Mesenteric fat pad (tissue), 1 donor: ENCODE measurements at regions not wholly inside any gene's neighbourhood (a gene's known extent, or its start where the extent isn't known, plus 50 kb on each side); places are given as distances from the start of the nearest gene placed in this dataset.
"Not testable (repeated sequence)": the region's sequence is repeated elsewhere in the genome, so short reads cannot be mapped to it uniquely, and the experiment has no call there.

Source experiments
- DNase-seq: peaks from one replicate; pipeline ENCODE4 v3.0.0-alpha.2; 2020; ENCODE audit warnings: low spot score
- donor health status: DM: yes; HTN: yes; CAD: no.

DNA sequence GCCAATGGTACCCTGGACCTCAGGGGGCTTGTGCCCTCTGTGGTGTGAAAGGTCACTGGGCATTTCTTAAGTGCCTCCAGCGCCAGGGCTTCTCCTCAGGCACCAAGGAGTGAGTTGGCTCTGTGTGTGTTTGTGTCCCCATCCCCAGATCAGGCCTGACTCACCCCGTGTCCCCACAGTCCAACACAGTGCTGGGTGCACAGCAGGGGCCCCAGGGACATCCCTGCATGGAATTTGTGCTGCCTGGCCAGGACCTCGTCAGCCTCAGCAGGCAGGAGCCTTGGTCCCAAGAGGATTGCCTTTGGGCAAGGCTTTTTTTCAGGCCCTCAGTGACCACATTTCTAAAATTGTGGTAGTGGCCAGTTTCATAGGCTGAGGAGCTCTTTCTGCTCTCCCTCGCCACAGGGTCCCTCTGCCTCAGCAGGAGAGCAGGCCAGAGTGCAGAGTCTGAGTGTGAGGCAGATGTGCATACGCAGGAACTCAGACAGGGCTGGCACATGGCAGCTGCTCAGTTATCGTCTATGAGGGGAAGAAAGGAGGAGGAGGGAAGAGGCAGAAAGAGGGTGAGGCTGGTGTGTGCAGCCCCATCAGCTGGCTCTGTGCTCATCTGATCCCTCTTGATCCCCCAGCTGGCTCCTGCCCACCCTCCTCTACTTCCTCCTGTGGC lies 215.6 kb downstream of the RPLP1 start:
- peak; percentile 88 for DNase-seq

DNA sequence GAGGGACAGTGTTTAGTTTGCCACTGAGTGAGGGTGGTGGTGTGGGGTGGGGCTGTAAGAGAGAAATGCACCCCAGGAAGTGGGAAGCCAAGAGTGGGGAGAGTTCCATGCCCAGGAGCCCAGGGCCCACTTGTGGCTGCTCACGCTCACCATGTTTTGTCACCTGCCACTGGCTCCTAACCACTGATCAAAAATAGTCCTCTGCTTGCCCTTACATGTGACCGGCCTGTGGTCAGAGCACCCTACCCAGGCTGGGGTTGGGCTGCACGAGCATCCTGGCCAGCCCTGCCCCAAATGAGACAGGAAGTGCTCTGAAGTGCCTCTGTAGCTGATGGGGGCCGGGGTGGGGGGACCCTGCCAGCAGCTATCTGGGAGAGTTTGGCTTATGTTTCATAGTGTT lies 216.3 kb downstream of the RPLP1 start:
- peak; percentile 80 for DNase-seq

DNA sequence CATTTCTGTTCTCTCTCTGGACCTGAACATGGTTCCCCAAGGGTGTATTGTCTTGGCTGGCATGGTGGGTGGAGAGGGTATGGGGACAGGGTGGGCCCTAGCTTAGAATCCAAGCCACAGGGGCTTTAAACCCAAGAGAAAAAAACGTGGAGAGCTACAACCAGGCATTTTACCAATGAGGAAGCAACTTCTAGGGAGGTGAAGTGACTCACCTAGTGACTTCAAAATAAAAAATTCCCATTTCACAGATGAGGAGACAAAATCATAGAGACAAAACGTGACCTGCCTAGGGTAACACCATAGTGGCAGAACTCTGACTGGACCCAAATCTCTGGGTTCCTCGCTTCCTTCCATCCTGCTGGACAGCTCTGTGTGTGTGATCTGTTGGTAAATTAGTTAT lies 216.8 kb downstream of the RPLP1 start:
- no peak for DNase-seq

DNA sequence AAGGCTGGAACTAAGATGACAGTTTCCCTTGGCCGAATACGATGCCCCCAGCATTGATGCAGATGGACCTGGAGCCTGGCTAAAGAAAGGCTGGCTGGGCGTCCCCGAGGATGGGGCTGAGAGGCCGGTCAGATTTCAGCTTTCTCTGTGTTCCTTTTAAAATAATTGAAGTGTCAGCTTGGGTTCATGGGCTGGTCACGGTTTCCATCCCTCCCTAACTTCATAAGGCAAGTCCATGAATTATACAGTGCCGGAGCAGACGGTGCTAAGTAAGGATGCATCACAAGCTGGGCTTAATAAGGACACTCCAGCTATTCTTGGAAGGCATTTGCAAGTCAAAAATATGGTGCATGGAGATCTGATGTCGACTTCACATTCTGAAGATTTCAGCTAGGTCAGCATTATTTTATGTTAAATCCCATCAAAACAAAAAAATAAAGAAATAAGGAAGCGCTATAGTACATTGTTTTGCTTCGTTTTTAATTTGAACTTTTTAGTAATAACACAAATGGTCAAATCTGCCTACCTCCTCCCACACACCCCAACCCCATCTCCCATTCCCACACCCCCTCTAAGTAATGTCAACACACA lies 220.8 kb downstream of the RPLP1 start:
- no peak for DNase-seq

DNA sequence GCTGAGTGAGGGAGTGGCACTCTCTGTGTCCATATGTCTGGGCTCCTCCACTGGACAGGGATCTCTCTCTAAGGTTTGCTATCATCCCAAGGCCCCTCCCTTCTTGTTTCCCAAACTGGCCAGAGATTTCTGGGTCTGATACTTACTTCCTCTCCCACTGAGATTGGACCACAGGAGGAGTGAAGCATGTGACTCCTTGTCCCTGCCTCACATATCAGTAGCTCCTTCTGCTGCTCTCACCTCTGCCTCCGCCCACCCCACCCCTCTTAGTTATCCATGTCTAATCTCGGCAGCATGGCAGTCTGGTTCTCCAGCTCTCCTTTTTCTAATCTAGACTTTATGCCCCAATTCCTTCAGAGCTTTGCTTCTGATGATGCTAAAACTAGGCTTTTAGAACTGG lies 223.1 kb downstream of the RPLP1 start:
- DNase-seq = no peak

DNA sequence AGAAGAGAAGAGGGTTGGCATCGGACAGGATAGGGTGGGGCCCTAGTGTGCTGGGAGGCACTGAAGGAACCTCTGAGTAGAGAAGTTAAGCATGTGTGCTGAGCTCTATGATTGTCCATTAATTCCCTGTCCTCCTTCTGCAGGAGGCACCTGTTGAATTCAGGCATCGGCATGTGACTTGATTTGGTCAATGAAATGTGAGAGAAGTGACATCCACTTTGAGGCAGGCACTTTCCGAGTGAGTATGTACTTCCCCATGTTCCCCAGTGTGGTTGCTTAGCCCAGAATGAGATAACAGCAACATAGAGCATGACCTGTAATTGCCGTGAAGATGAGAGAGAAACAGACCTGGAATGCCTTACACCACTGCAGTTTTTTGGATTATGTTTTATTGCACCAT lies 224.8 kb downstream of the RPLP1 start:
- DNase-seq = no peak

DNA sequence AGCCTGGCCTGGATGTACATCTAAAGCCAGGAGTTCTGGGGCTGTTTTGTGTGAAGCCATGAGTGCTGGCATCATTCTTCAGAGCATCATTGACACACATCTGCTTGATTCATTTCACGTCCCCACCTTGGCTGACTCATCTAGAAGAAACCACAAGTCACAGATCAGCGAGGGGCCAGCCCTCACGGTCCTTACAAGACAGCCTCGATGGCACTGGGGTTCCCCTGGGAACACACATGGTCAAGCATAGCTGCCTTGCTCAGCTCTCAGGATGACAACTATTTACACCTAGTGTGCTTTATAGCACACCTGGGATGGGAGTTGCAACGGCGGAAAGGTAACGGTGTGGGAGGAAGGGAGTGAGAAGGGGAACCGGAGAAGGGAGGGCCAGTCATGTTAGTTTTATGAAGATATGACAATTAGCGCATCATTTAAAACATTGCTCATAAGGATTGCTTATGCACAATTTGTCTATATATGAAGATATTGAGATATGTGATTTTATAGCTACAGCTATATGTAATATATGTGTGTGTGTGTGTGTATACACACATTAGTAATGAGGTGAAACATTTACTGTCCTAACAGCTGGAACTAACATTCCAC lies 227.1 kb downstream of the RPLP1 start:
- no peak for DNase-seq

DNA sequence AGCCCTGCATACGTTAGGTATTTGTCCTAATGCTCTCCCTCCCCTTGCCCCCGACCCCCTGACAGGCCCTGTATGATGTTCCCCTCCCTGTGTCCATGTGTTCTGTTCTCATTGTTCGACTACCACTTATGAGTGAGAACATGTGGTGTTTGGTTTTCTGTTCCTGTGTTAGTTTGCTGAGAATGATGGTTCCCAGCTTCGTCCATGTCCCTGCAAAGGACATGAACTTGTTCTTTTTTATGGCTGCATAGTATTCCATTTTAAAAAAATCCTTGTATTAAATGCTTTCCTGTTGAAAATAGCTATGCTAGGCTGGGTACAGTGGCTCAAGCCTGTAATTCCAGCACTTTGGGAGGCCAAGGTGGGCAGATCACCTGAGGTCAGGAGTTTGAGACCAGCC lies 232.2 kb downstream of the RPLP1 start:
- DNase-seq = not testable (repeated sequence)

DNA sequence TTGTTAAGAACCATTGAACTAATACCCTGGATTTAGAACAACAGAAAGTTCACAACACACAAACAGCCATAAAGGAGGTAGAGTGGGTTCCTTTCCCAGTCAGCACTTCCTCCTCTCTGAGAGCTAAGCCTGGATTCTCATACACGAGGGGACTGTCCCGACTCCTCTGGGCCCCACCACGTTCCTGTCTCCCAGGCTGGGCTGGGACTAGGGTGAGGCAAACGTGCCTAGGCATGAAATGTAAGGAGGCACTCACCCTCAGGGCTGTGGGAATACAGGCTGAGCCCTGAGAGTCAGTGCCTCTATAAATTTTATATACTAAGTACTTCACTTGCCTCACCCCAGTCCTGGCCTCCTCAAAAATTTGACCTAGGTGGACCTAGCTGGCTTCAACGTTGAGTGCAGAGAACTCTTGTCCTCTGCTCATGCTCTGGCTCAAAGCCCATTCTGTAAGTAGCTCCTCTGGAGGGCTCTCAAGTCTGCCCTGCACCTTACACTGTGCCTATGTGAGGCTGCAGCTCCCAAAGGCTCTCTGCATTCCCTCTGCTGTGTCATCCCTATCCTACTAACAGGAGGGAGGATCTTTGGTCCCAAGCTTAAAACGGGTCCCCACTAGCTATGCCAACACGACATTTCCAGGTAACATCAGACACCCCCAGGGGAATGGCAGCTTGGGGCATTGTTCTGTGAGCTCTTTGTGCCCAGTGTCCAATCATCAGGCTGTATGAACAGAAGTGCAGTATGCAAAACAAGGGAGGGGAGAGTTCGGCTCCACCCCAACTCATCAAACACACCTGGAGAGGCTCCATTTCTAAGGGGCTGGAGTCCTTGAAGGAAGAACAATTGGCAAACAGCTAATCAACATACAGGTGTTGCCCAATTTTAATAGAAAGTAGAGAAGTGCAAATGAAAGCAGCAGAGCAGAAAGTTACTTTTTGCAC lies 233.2 kb downstream of the RPLP1 start:
- no peak for DNase-seq

DNA sequence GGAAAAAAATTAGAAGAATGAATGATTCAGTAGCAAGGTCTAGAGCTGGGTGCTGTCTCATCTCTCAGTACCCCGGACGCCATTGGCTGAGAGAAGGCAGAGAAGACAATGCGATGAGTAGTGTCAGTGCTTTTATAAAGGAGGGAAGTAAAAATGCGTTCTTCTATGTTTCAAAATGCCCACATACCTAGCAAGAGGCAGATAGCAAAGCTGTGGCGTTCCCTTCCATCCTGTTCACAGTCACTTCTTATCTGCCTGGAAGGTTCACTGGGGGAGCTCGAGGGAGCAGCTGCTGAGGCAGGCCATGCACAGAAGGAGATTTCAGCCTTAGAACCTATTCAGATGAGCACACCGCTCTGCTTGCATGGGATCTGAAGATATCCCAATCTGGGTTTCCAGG lies 234.0 kb downstream of the RPLP1 start:
- DNase-seq = no peak

DNA sequence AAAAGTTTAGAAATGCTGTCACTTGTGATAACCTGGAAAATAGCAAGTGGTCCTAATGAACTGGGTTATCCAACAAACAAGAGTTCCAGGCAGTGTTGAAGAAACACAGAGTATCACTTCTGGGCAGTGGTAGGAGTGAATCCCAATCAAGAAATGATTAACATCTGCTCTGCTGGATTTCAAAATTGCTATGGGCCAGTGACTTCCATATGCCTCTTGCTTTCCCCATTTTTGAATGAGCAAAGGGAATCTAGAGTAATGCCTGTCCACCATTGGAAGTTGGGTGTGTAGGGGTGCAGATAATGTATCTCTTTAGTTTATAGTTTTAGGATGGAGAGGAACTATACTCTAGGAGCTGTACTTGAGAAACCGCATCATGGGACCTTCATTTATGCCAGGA lies 236.5 kb downstream of the RPLP1 start:
- no peak for DNase-seq

DNA sequence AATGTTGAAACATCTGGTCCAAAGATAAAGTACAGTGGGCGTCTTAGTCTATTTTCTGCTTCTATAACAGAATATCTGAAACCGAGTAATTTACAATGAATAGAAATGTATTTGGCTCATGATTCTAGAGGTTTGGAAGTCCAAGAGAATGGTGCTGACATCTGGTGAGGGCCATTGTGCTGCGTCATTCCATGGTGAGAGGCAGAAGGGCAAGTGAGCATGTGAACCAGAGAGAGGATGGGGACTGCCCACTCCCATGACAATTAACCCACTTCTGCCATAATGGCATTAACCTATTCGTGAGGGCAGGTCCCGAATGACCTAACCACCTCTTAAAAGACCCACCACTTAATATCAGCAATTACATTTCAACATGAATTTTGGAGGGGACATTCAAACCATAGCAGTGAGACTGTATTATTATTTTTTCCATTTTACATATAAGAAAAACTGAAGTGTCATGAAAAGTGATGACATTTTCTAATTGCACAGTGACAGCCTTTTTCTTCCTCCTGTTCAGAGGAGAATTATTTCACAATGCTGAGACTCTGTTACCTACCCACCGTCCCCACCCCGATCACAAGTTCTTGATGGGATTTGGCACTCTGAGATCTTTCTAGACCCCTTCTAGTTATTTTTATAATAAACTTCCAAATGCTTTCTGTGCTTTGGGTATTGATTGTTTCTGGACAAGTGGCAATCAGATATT lies 238.8 kb downstream of the RPLP1 start:
- DNase-seq = no peak

DNA sequence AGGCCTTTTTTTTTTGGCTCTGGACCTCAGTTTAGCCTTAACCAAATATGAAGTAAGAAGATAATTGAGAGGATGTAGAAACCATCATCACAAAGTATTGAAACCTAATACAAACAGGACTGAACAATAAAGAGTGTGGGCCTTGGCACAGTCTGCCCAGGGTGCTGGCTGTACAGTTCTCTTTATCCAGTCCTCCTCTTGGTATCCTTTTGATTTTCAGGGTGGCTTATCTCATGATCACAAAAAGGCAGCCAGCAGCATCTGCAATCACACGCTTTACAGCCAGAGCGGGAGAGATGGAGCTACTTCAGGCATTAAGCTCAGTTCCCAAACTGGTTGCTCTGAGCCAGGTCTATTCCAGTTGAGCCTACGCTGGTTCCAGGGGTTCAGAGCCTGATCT lies 239.7 kb downstream of the RPLP1 start:
- no peak for DNase-seq

DNA sequence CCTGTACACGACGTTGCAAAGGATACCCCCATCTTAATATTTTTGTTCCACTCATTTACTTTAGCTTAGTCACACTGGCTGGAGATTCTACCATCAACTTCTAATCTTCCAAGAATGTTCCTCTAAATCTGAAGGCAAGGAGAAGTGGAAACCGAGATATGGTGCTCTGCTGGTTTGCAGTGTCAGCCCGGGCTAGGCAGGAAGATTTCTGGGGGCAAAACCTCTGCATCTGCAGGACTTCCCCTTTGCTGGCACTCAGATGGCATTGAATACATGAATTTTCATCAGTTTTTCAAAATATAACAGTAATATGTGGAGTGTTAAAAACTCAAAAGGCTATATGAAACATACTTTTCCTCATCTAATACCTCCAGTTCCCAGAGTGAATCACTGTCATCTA lies 240.4 kb downstream of the RPLP1 start:
- DNase-seq = no peak

DNA sequence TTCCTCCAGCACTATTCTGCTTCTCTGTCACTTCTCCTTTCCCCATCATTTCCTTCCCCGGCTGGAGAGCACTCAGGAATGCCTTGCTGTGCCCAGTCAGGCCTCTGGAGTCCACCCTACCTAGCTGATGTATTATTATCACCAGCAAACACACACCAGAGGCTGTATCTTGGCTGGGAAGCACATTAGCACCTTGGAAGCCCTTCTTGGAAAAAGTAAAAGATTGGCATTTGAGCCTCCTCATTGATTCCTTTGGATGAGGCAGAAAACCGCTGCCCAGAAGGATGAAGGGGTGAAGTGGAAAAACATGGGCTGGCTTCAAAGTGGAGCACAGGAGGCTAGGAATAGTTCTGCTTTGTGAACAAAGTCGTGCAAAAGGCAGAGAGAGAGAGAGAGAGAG lies 244.3 kb downstream of the RPLP1 start:
- no peak for DNase-seq

DNA sequence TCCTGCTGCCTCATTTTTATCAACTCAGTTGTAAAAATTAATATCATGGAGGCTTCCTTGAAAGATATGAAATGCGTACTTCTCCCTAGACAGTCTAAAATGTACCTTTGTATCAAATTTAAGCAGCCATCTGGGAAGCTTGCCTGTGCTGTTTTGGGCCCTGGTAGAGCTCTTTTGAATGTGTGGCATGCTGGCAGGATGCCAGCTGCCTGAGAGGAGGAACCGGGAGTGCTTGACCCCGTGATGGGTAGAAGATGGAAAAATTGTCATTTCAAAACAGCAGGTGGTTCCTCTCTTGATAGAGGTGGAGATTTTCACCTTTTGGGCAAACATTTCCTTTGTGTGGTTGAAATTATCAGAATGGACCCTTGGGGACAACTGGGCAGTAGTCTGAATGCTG lies 245.3 kb downstream of the RPLP1 start:
- DNase-seq = no peak

DNA sequence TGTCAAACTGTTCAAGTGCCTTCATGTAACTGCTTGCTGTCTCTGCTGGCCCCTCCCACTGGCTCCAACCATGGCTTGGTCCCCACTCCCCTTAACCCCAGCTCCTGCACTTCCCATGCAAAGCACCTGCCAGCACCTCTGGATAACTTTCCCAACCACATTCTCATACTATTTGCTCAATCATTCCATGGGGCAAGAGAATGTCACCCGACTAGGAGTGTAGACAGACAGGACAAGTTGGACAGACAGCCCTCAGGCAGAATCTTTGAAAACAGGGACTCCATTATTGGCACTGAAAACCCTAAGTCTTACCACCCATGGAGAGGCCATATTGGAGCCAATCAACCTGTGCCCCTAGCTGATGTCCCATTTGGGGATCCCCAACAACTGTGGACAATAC lies 246.5 kb downstream of the RPLP1 start:
- DNase-seq = no peak

DNA sequence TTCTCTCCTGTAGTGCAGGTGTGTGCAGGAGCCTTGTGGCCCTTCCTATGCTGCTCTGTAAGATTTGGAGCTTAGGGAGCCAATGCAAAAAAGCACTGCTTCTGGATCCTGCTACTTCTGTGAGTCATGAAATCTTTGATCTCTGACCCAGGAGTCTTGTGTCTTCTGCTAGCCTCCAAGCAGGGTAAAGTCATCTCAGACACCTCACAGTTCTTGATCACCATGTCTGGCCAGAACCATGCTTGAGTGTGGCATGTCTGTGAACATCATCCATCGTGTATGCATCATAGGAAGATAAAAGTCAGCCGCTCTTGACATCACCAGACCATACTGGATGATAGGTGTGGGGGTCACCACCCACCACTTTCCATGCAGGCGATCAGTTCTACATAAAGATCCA lies 247.8 kb downstream of the RPLP1 start:
- no peak for DNase-seq

DNA sequence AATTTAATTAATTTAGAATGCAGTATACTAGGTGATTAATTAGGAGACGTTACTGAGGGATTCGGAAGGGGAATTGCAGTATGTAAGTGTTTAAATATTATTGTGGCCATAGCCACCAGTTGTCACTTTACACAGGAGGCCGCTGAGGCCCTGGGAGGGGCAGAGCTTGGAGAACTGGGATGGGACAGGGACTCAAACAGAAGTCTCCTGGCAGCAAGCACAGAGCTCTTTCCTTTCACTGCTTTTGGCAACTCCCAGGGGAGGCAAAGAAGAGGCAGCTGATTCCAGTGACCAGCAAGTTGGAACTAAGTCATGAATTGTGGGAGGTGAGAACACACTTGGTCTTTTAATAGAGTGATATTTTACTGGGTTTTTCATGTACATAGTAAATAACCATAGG lies 248.6 kb downstream of the RPLP1 start:
- no peak for DNase-seq

DNA sequence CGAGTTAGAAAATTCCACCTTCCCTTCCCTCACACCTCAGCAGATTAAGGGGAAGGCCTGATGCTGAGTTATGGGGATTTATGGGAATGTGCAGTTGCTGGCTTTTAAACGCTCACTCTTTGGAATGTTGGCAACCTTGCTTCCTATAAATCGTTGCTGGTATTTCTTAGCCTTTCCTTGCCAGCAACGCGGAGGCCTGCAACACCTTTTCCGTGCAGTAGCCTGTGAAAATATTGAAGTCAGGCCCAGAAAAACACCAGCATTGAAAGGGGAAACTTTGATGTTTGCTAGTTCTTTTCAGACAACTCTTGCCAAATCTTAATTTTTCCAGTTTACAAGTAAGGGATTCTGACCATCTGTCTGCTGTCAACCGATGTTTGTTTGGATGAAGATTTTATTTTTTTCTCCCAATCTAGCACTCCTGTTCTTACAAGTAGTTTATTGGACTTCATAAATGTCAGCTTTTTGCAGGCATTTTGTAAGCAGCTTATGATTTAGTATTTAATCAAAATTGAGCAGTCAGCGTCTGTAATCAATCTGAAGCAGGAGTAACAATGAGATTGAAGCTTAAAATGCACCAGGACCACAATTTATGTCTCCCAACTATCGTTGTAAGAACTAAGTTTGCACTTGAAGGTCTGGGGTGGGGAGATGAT lies 251.0 kb downstream of the RPLP1 start:
- no peak for DNase-seq

DNA sequence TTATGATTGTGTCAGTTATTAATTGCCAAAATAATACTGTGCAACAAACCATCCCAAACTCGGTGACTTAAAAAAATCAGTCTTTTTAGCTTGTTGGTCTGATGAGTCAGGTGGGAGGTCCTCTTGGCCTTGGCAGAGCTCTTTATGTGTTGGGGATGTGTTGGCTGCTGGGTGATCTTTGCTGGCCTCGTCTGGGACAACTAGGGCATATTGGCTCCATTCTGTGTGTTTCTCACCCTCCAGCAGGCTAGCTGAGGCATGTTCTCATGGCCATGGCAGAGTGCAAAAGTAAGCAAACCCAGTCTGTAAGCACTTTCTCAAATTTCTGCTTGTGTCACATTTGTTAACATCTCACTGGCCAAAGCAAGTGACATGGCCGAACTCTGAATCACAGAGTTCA lies 251.6 kb downstream of the RPLP1 start:
- DNase-seq = no peak
